Left lung (tissue), 4 donors: ENCODE measurements at regions not wholly inside any gene's neighbourhood (a gene's known extent, or its start where the extent isn't known, plus 50 kb on each side); places are given as distances from the start of the nearest gene placed in this dataset.

Source experiments
- ATAC-seq: fragments of 200-7000 bp; cut with Tn5 transposase; one replicate; pipeline ENCODE4 v1.9.1; 2020; ENCODE audit warnings: moderate library complexity
- DNase-seq, 4 donors: peaks; one replicate each; pipeline ENCODE4 v3.0.0-alpha.2; 2013 to 2020
- H3K27ac ChIP-seq, 2 donors: fragments of 200-600 bp; sonication (generic) in 1 of 2; one replicate each; pipeline versions ENCODE4 v1.5.0 to v1.8.0; 2020 to 2021
- H3K27me3 ChIP-seq, 2 donors: fragments of 200-600 bp; sonication (generic) in 1 of 2; one replicate each; pipeline versions ENCODE4 v1.5.0 to v1.8.0; 2020 to 2021
- H3K36me3 ChIP-seq, 2 donors: fragments of 200-600 bp; sonication (generic) in 1 of 2; one replicate each; pipeline versions ENCODE4 v1.5.0 to v1.8.0; 2020 to 2021
- H3K4me1 ChIP-seq, 2 donors: fragments of 200-600 bp; one replicate each; pipeline ENCODE4 v1.8.0; 2021
- H3K4me3 ChIP-seq, 2 donors: fragments of 200-600 bp; sonication (generic) in 1 of 2; one replicate each; pipeline versions ENCODE4 v1.5.0 to v1.8.0; 2020 to 2021; ENCODE audit warnings: mild to moderate bottlenecking in 1 of 2
- H3K9me3 ChIP-seq, 2 donors: fragments of 200-600 bp; sonication (generic) in 1 of 2; one replicate each; pipeline versions ENCODE4 v1.5.0 to v1.8.0; 2020 to 2021
- CTCF ChIP-seq, 2 donors: fragments of 200-600 bp; sonication (generic) in 1 of 2; IDR thresholded peaks; one replicate each; pipeline versions ENCODE4 v1.5.0 to v1.8.0; 2021; ENCODE audit warnings: antibody characterized with exemption in 2 of 2
- intact Hi-C, 2 donors: fragments of 100-400 bp; cut with DNase I; formaldehyde crosslinking; loops; one replicate each; pipeline versions ENCODE4 v1.11.2 to v1.14.2; 2022
- donor health status: DM: no; HTN: yes; CAD: no.
- donor health status: DM: no; HTN: no; CAD: no.

- Histone ChIP-seq H3K4me1 (no peaks in the 10 kb centered on the region), H3K9me3 (no peaks in the 10 kb centered on the region), H3K27me3 (no peaks in the 10 kb centered on the region), H3K27ac (no peak overlapping the region), H3K4me3 (no peak overlapping the region), H3K36me3 (no peaks in the 10 kb centered on the region)
- ATAC-seq (no peak), DNase-seq (no peak)
- no peak for TF ChIP-seq CTCF (IDR thresholded peaks at IDR 0.05)
- intact Hi-C loops: no loop called here
Observed at GRCh38 chr6:91865889-91866288, 1279.0 kb upstream of the MAP3K7 start.

DNA sequence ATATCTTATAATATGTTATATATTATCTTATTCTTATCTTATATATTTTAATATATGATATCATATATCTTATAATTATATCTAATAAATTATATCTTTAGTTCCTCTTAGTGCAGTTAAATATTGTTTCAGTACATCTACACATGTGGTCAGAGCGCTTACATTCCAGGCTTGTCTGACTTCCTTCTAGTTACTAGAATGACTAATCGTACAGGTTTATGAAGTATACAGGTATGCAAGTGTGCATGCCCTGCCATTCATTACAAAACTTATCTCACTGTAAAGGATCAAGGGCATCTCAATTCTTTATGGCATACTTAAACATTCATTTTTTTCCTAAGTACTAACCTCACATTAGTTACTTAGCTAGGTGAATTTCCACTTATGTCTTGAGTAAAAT is 1278.0 kb upstream of the MAP3K7 start:
- no peak overlapping the region for H3K4me3 ChIP-seq
- no peak overlapping the region for H3K27ac ChIP-seq
- TF ChIP-seq CTCF (IDR thresholded peaks at IDR 0.05): no peak
- H3K4me1 ChIP-seq: no peaks in the 10 kb centered on the region
- H3K27me3 ChIP-seq: no peaks in the 10 kb centered on the region
- H3K9me3 ChIP-seq: no peaks in the 10 kb centered on the region
- no peaks in the 10 kb centered on the region for H3K36me3 ChIP-seq
- ATAC-seq: no peak
- DNase-seq: no peak
- intact Hi-C loops: no loop called here

DNA sequence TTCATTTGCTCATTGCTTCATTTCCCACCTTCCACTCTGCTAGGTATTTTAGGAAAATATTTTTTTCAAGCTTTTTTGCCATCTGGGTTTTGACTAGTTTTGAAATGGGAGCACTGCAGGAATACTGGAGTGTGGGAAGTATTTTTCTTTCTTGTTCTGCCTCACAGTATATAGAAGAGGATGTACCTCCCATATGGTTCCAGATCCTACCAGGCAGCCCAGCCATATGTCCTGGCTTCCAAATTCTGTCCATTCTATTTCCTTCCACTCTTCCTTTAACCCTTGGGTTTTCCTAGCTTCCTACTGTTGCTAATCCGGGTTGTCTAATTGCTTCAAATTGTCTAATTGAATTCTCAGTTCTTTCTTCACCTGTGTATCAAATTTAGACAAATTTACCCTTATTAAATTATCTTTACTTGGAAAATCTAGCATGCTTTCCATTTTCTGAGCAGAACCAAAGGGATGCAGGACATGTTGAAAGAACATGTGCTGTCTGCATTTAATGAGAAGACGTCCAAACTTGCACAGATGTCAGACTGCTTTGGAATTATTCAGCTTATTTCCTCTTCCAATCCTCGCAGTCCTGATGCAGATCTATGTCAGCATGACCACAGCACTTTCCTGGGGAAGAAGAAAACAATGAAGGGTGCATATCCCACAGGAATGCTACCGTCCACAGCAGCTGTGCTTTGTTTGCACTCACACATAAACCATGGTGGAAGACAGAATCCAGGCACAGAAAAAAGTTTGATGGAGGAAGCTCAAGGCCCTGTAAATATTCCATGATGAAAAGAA is 1273.9 kb upstream of the MAP3K7 start:
- Histone ChIP-seq H3K4me1 (no peaks in the 10 kb centered on the region), H3K4me3 (no peak overlapping the region), H3K27ac (no peak overlapping the region), H3K9me3 (no peaks in the 10 kb centered on the region), H3K27me3 (no peaks in the 10 kb centered on the region), H3K36me3 (no peaks in the 10 kb centered on the region)
- DNase-seq (peak in 1 of 4 donors; percentile 5), ATAC-seq (no peak)
- intact Hi-C loops: no loop called here
- no peak for TF ChIP-seq CTCF (IDR thresholded peaks at IDR 0.05)

DNA sequence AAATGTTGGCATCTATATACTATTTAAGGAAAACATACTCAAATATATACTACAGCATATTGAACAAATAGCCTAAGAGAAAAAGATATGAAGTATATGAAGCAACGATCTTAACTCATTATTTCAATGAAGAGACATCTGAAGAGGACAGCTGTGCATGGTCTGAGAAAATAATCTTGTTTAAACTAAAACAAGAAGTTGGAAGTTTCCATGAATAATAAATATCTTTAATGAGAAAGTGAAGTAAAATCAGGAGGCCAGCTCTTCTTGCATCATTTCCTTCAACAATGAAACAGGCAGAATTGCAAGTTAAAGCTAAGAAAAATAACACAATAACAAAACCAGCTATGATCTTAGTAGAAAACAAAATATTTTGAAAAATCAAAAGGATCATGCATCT is 1265.4 kb upstream of the MAP3K7 start:
- intact Hi-C loops: no loop called here
- Histone ChIP-seq H3K9me3 (no peaks in the 10 kb centered on the region), H3K27me3 (no peaks in the 10 kb centered on the region), H3K27ac (no peak overlapping the region), H3K4me1 (no peaks in the 10 kb centered on the region), H3K4me3 (no peak overlapping the region), H3K36me3 (no peaks in the 10 kb centered on the region)
- ATAC-seq (no peak), DNase-seq (peak in 2 of 4 donors; percentile 13 to 25)
- no peak for TF ChIP-seq CTCF (IDR thresholded peaks at IDR 0.05)

GRCh38 chr6:91834813-91835212 is 1247.9 kb upstream of the MAP3K7 start:
- H3K9me3 ChIP-seq: no peaks in the 10 kb centered on the region
- intact Hi-C loops: no loop called here
- DNase-seq: no peak
- H3K4me3 ChIP-seq: no peak overlapping the region
- no peaks in the 10 kb centered on the region for H3K27me3 ChIP-seq
- no peak for TF ChIP-seq CTCF (IDR thresholded peaks at IDR 0.05)
- ATAC-seq: no peak
- no peak overlapping the region for H3K27ac ChIP-seq
- H3K36me3 ChIP-seq: no peaks in the 10 kb centered on the region
- no peaks in the 10 kb centered on the region for H3K4me1 ChIP-seq
